GM12878 (cell line): ENCODE measurements at regions not wholly inside any gene's neighbourhood (a gene's known extent, or its start where the extent isn't known, plus 50 kb on each side); places are given as distances from the start of the nearest gene placed in this dataset.

Source experiments
- ATAC-seq: fragments of 200-7000 bp; cut with Tn5 transposase; 3 replicates; pipeline ENCODE4 v1.9.1; 2020; ENCODE audit warnings: mild to moderate bottlenecking, moderate library complexity
- BruUV-seq: library from RNA; stranded (reverse); fragments of 400-500 nt; replicated peaks from 2 replicates; lab custom pipeline; 2021; lab: Mats Ljungman, UMichigan
- CTCF ChIA-PET: fragments of 300-600 bp; sonication (Branson Sonifier 250); formaldehyde crosslinking; extraction: SDS; loops from one replicate; lab custom pipeline; 2021; ENCODE audit warnings: inconsistent platforms; lab: Yijun Ruan, JAX
- POLR2A ChIA-PET: fragments of 350-600 bp; formaldehyde crosslinking; extraction: SDS; loops from one replicate; lab custom pipeline; 2021; ENCODE audit warnings: inconsistent platforms; lab: Charles Lee
- RAD21 ChIA-PET: fragments of 300-600 bp; sonication (Branson Sonifier 250); formaldehyde crosslinking; loops from one replicate; lab custom pipeline; 2023; ENCODE audit warnings: antibody characterized with exemption; ENCODE audit not compliant: unreplicated experiment; lab: Charles Lee
- SMC1A ChIA-PET: fragments of 300-600 bp; sonication (Branson Sonifier 250); formaldehyde crosslinking; loops from one replicate; lab custom pipeline; 2023; ENCODE audit not compliant: unreplicated experiment, uncharacterized antibody; lab: Charles Lee
- DNase-seq: peaks from one replicate; pipeline ENCODE4 v3.0.0-alpha.2; 2011; ENCODE audit warnings: low read depth, low spot score
- FAIRE-seq: peaks from 3 replicates; lab custom pipeline; 2011; peaks lifted over from hg19 to GRCh38; lab: Jason Lieb, UNC
- H2AFZ ChIP-seq: 2 replicates; pipeline ENCODE4 v1.6.0; 2011; ENCODE audit warnings: low read depth, low read length, control low read depth; ENCODE audit not compliant: control insufficient read depth
- H3K27ac ChIP-seq: 2 replicates; pipeline ENCODE4 v1.5.1; 2011; ENCODE audit warnings: control low read depth; ENCODE audit not compliant: control insufficient read depth, insufficient read depth
- H3K27me3 ChIP-seq, 2 experiments: replicated peaks in 1 of 2; 2 replicates each; pipeline versions ENCODE4 v1.6.0 to v1.6.1; 2011; ENCODE audit warnings: low read length in 1 of 2; ENCODE audit not compliant: control insufficient read depth in 2 of 2, insufficient read depth in 2 of 2
- H3K36me3 ChIP-seq, 2 experiments: 2 replicates each; pipeline ENCODE4 v1.5.1; 2011; ENCODE audit warnings: low read length in 1 of 2; ENCODE audit not compliant: control insufficient read depth in 2 of 2, insufficient read depth in 2 of 2
- H3K4me1 ChIP-seq: 2 replicates; pipeline ENCODE4 v1.6.1; 2011; ENCODE audit warnings: mild to moderate bottlenecking, low read length, moderate library complexity, mixed read lengths; ENCODE audit not compliant: control insufficient read depth, insufficient read depth
- H3K4me2 ChIP-seq: 2 replicates; pipeline ENCODE4 v1.6.0; 2011; ENCODE audit warnings: control low read depth; ENCODE audit not compliant: control insufficient read depth, insufficient read depth
- H3K4me3 ChIP-seq: fragments of 200-600 bp; sonication (generic); 2 replicates; pipeline ENCODE4 v1.5.1; 2016
- H3K79me2 ChIP-seq: 2 replicates; pipeline ENCODE4 v1.6.0; 2011; ENCODE audit warnings: low read length; ENCODE audit not compliant: control insufficient read depth, insufficient read depth
- H3K9ac ChIP-seq: 2 replicates; pipeline ENCODE4 v1.8.0; 2011; ENCODE audit warnings: low read length, control low read depth, mixed read lengths; ENCODE audit not compliant: control insufficient read depth, insufficient read depth
- H3K9me3 ChIP-seq: replicated peaks from 3 replicates; pipeline ENCODE4 v1.5.1; 2011; ENCODE audit warnings: mild to moderate bottlenecking, low read length; ENCODE audit not compliant: control insufficient read depth, insufficient read depth
- H4K20me1 ChIP-seq: 2 replicates; pipeline ENCODE4 v1.6.0; 2011; ENCODE audit not compliant: control insufficient read depth, insufficient read depth
- BMI1 ChIP-seq: fragments of 450-650 bp; IDR thresholded peaks from 2 replicates; pipeline ENCODE4 v1.6.1; 2016; ENCODE audit warnings: mild to moderate bottlenecking, moderate library complexity, borderline replicate concordance
- GABPA ChIP-seq: IDR thresholded peaks from 2 replicates; pipeline ENCODE4 v1.6.1; 2014; ENCODE audit warnings: antibody characterized with exemption, low read depth, mild to moderate bottlenecking, inconsistent platforms
- IKZF2 ChIP-seq, 2 experiments: fragments of 450-650 bp; IDR thresholded peaks; 2 replicates each; pipeline ENCODE4 v1.6.1; 2017; ENCODE audit warnings: mild to moderate bottlenecking in 2 of 2, moderate library complexity in 2 of 2
- JUND ChIP-seq: IDR thresholded peaks from 2 replicates; pipeline ENCODE4 v1.6.1; 2012; ENCODE audit warnings: low read depth, mild to moderate bottlenecking, low read length, improper control_type of control experiment, moderate library complexity
- SMAD5 ChIP-seq: IDR thresholded peaks from 2 replicates; pipeline ENCODE4 v1.6.1; 2016; ENCODE audit warnings: antibody characterized with exemption, low read depth
- TAF1 ChIP-seq: IDR thresholded peaks from 2 replicates; pipeline ENCODE4 v1.6.1; 2011; ENCODE audit warnings: mild to moderate bottlenecking, low read depth, low read length, borderline replicate concordance
- TARDBP ChIP-seq: IDR thresholded peaks from 2 replicates; pipeline ENCODE4 v1.6.1; 2016; ENCODE audit warnings: borderline replicate concordance
- YY1 ChIP-seq: IDR thresholded peaks from 2 replicates; pipeline ENCODE4 v1.6.1; 2011; ENCODE audit warnings: low read depth, mild to moderate bottlenecking, low read length
- WGBS: methylation state at CpG from one replicate; pipeline ENCODE4 v1.1.6; 2016; ENCODE audit warnings: low lambda C conversion rate; ENCODE audit not compliant: insufficient replicate concordance, insufficient coverage; ENCODE audit errors: missing lambda C conversion rate; 5-methylcytosine and 5-hydroxymethylcytosine counted together
- in situ Hi-C: fragments of 300-500 bp; cut with MboI; formaldehyde crosslinking; loops from 9 replicates; pipeline ENCODE4 v1.14.3; 2018; ENCODE audit warnings: mixed read lengths
- intact Hi-C: fragments of 100-400 bp; cut with micrococcal nuclease; formaldehyde crosslinking; loops from one replicate; pipeline ENCODE4 v1.14.2; 2022; ENCODE audit not compliant: unreplicated experiment
- TF ChIP-seq, protein P1 (sequence below): fragments of 150-350 bp; IDR thresholded peaks from 2 replicates; pipeline ENCODE4 v1.6.1; 2016; ENCODE audit warnings: low read depth, low read length
- TF ChIP-seq, protein P2 (sequence below): fragments of 450-650 bp; IDR thresholded peaks from 2 replicates; pipeline ENCODE4 v1.6.1; 2017; ENCODE audit warnings: mild to moderate bottlenecking, moderate library complexity
- TF ChIP-seq, protein P3 (sequence below): IDR thresholded peaks from 2 replicates; pipeline ENCODE4 v1.6.1; 2012; ENCODE audit warnings: improper control_type of control experiment, low read depth, low read length; ENCODE audit not compliant: insufficient replicate concordance

DNA sequence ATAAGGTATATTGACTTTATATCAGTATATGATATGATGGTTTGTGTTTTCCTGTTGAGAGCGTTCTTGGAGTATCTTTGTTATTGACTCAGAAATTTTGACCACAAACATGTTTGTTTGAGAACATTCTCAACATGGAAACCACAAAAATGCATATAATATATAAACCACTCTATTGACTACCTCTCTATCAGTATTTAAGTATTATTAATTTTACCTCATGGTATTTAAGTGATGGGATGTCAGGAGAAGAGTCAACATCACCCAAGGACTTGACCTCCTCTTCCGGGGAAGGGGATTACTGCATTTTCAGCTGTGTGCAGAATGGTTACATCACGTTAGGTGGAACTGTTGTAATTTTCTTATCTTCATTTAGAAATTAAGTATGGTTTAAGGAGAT is 54.3 kb upstream of the PUDP start:
- RAD21 ChIA-PET = interaction anchor here (1.0 kb wide), 1 partner anchor 11 kb away, joined by 3 read pairs; no protein-coding TSS in a partner anchor
- 68% methylated on average over 3 of the region's 3 CpGs for WGBS
- Histone ChIP-seq H3K4me1 (peaks cover 4% of the 10 kb centered on the region), H3K9ac (no peak overlapping the region), H3K27me3 (no peaks in the 10 kb centered on the region), H4K20me1 (no peaks in the 10 kb centered on the region), H3K9me3 (no peaks in the 10 kb centered on the region), H3K27ac (no peak overlapping the region), H2AFZ (no peak overlapping the region), H3K79me2 (no peaks in the 10 kb centered on the region), H3K36me3 (no peaks in the 10 kb centered on the region; a peak in 1 of 4 replicates), H3K4me2 (no peak overlapping the region), H3K4me3 (no peak overlapping the region)
- DNase-seq = no peak
- FAIRE-seq = no peak
- intact Hi-C loops = no loop called here
- SMC1A ChIA-PET = interaction anchor here (1.0 kb wide), 1 partner anchor 9 kb away, joined by 3 read pairs; no protein-coding TSS in a partner anchor
- POLR2A ChIA-PET = no interaction called here
- ATAC-seq = no peak
- in situ Hi-C loops = no loop called here
- CTCF ChIA-PET = no interaction called here
- BruUV-seq = no TSS peak
- TF ChIP-seq YY1 (no peak), JUND (no peak), BMI1 (no peak), TAF1 (no peak), IKZF2 (IDR thresholded peaks at IDR 0.05) (no peak), GABPA (no peak), TARDBP (no peak), SMAD5 (no peak)
- TF ChIP-seq, protein P1, sequence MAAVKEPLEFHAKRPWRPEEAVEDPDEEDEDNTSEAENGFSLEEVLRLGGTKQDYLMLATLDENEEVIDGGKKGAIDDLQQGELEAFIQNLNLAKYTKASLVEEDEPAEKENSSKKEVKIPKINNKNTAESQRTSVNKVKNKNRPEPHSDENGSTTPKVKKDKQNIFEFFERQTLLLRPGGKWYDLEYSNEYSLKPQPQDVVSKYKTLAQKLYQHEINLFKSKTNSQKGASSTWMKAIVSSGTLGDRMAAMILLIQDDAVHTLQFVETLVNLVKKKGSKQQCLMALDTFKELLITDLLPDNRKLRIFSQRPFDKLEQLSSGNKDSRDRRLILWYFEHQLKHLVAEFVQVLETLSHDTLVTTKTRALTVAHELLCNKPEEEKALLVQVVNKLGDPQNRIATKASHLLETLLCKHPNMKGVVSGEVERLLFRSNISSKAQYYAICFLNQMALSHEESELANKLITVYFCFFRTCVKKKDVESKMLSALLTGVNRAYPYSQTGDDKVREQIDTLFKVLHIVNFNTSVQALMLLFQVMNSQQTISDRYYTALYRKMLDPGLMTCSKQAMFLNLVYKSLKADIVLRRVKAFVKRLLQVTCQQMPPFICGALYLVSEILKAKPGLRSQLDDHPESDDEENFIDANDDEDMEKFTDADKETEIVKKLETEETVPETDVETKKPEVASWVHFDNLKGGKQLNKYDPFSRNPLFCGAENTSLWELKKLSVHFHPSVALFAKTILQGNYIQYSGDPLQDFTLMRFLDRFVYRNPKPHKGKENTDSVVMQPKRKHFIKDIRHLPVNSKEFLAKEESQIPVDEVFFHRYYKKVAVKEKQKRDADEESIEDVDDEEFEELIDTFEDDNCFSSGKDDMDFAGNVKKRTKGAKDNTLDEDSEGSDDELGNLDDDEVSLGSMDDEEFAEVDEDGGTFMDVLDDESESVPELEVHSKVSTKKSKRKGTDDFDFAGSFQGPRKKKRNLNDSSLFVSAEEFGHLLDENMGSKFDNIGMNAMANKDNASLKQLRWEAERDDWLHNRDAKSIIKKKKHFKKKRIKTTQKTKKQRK = no peak
- TF ChIP-seq, protein P2, sequence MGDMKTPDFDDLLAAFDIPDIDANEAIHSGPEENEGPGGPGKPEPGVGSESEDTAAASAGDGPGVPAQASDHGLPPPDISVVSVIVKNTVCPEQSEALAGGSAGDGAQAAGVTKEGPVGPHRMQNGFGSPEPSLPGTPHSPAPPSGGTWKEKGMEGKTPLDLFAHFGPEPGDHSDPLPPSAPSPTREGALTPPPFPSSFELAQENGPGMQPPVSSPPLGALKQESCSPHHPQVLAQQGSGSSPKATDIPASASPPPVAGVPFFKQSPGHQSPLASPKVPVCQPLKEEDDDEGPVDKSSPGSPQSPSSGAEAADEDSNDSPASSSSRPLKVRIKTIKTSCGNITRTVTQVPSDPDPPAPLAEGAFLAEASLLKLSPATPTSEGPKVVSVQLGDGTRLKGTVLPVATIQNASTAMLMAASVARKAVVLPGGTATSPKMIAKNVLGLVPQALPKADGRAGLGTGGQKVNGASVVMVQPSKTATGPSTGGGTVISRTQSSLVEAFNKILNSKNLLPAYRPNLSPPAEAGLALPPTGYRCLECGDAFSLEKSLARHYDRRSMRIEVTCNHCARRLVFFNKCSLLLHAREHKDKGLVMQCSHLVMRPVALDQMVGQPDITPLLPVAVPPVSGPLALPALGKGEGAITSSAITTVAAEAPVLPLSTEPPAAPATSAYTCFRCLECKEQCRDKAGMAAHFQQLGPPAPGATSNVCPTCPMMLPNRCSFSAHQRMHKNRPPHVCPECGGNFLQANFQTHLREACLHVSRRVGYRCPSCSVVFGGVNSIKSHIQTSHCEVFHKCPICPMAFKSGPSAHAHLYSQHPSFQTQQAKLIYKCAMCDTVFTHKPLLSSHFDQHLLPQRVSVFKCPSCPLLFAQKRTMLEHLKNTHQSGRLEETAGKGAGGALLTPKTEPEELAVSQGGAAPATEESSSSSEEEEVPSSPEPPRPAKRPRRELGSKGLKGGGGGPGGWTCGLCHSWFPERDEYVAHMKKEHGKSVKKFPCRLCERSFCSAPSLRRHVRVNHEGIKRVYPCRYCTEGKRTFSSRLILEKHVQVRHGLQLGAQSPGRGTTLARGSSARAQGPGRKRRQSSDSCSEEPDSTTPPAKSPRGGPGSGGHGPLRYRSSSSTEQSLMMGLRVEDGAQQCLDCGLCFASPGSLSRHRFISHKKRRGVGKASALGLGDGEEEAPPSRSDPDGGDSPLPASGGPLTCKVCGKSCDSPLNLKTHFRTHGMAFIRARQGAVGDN = no peak
- TF ChIP-seq, protein P3, sequence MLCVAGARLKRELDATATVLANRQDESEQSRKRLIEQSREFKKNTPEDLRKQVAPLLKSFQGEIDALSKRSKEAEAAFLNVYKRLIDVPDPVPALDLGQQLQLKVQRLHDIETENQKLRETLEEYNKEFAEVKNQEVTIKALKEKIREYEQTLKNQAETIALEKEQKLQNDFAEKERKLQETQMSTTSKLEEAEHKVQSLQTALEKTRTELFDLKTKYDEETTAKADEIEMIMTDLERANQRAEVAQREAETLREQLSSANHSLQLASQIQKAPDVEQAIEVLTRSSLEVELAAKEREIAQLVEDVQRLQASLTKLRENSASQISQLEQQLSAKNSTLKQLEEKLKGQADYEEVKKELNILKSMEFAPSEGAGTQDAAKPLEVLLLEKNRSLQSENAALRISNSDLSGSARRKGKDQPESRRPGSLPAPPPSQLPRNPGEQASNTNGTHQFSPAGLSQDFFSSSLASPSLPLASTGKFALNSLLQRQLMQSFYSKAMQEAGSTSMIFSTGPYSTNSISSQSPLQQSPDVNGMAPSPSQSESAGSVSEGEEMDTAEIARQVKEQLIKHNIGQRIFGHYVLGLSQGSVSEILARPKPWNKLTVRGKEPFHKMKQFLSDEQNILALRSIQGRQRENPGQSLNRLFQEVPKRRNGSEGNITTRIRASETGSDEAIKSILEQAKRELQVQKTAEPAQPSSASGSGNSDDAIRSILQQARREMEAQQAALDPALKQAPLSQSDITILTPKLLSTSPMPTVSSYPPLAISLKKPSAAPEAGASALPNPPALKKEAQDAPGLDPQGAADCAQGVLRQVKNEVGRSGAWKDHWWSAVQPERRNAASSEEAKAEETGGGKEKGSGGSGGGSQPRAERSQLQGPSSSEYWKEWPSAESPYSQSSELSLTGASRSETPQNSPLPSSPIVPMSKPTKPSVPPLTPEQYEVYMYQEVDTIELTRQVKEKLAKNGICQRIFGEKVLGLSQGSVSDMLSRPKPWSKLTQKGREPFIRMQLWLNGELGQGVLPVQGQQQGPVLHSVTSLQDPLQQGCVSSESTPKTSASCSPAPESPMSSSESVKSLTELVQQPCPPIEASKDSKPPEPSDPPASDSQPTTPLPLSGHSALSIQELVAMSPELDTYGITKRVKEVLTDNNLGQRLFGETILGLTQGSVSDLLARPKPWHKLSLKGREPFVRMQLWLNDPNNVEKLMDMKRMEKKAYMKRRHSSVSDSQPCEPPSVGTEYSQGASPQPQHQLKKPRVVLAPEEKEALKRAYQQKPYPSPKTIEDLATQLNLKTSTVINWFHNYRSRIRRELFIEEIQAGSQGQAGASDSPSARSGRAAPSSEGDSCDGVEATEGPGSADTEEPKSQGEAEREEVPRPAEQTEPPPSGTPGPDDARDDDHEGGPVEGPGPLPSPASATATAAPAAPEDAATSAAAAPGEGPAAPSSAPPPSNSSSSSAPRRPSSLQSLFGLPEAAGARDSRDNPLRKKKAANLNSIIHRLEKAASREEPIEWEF = no peak
